Neuron (in vitro differentiated cells): ENCODE measurements at regions not wholly inside any gene's neighbourhood (a gene's known extent, or its start where the extent isn't known, plus 50 kb on each side); places are given as distances from the start of the nearest gene placed in this dataset.

ENCODE experiments used
- H2AFZ ChIP-seq: one replicate; pipeline ENCODE4 v1.6.1; 2013; ENCODE audit warnings: low read depth, mild to moderate bottlenecking, inconsistent platforms, low read length, moderate library complexity
- H3K27me3 ChIP-seq: one replicate; pipeline ENCODE4 v1.6.1; 2013; ENCODE audit warnings: low read length; ENCODE audit not compliant: insufficient read depth
- H3K36me3 ChIP-seq: one replicate; pipeline ENCODE4 v1.6.1; 2013; ENCODE audit warnings: low read length; ENCODE audit not compliant: insufficient read depth
- H3K4me1 ChIP-seq: one replicate; pipeline ENCODE4 v1.6.1; 2013; ENCODE audit warnings: low read length; ENCODE audit not compliant: insufficient read depth
- H3K4me3 ChIP-seq: 2 replicates; pipeline ENCODE4 v1.5.1; 2013; ENCODE audit warnings: mild to moderate bottlenecking, low read length, moderate library complexity
- H3K9me3 ChIP-seq: one replicate; pipeline ENCODE4 v1.6.1; 2013; ENCODE audit warnings: low read length

GRCh38 chr15:37636736-37637135, 297.7 kb upstream of the TMCO5A start:
- no peaks in the 10 kb centered on the region for H3K36me3 ChIP-seq
- H3K4me3 ChIP-seq: no peak overlapping the region
- H3K9me3 ChIP-seq: no peaks in the 10 kb centered on the region
- H3K27me3 ChIP-seq: no peaks in the 10 kb centered on the region
- no peaks in the 10 kb centered on the region for H3K4me1 ChIP-seq
- H2AFZ ChIP-seq: no peak overlapping the region

- Histone ChIP-seq H3K36me3 (no peaks in the 10 kb centered on the region), H3K9me3 (no peaks in the 10 kb centered on the region)
These were observed 296.3 kb upstream of the TMCO5A start for GRCh38 chr15:37638116-37638515.

DNA sequence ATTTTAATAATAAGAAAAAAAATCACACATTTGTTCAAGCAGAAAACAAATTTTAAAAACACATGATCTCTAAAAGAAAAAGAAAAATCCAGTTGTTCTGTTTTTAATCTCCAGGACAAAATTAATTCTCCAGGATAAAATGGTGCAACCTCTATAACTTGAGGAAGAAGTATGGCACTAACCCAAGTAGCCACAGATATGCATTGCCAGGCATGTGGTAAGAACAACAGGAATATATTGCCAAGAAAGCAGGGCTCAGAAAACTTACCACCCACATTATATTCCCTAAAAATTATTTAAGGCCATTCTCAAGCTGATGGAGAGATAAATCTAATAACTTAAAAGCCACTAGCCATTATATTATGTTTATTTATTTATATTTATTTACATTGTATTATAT, 295.7 kb upstream of the TMCO5A start:
- Histone ChIP-seq H2AFZ (no peak overlapping the region), H3K4me1 (no peaks in the 10 kb centered on the region), H3K36me3 (no peaks in the 10 kb centered on the region), H3K9me3 (no peaks in the 10 kb centered on the region), H3K27me3 (no peaks in the 10 kb centered on the region), H3K4me3 (no peak overlapping the region)

More at GRCh38 chr15:37638116-37638515, 296.3 kb upstream of the TMCO5A start:
- Histone ChIP-seq H3K27me3 (no peaks in the 10 kb centered on the region), H3K4me3 (no peak overlapping the region), H3K4me1 (no peaks in the 10 kb centered on the region), H2AFZ (no peak overlapping the region)

DNA sequence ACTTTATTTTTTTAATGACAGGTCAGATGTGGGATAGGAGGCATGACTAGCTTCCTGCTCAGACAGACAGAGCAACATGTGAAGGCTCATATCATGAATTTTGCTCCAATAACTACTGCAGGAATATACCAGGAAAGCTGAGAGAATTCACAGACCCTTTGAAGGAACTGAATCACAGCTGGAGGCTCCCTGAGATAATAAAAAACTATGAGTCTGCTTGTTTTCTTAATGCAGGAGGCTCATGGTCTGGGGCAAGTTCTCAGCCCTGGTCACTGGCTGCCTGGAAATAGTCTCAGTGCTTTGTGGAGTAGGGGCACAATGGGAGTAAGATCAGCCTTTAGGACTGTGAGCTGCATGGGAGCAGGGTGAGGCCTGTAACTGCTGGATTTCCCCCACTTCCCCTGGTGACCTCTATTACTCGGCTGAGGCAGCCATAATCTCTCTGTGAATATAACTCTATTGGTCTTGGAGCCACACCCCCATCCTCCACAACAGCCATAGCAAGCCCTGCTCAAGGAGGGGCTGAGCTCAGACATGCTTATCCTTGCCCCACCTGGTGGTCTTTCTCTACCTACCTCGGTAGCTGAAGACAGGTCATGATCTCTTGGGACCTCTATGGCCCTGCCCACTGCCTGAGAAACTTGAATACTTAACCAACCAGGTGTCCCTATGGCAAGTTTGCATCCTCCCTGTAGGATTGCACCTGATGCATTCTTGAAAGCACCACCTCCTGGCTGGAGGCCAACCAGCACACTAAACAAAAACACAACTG, 281.6 kb upstream of the TMCO5A start:
- no peaks in the 10 kb centered on the region for H3K36me3 ChIP-seq
- H3K9me3 ChIP-seq: no peaks in the 10 kb centered on the region
- H3K27me3 ChIP-seq: no peaks in the 10 kb centered on the region
- H2AFZ ChIP-seq: no peak overlapping the region
- H3K4me3 ChIP-seq: no peak overlapping the region
- H3K4me1 ChIP-seq: no peaks in the 10 kb centered on the region

DNA sequence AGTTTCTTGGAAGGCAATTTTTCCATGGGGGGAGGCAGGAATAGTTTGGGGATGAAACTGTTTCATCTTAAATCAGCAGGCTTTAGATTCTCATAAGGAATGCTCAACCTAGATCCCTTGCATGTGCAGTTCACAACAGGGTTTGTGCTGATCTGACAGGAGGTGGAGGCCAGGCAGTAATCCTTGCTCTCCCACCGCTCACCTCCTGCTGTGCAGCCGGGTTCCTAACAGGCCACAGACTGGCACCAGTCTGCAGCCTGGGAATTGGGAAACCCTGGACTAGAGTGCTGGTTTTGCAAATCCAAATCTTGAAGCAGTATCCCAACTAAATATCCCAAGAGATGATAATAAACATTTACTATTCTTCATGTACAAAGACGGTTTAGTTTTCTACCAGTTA, 256.3 kb upstream of the TMCO5A start:
- Histone ChIP-seq H2AFZ (no peak overlapping the region), H3K27me3 (no peaks in the 10 kb centered on the region), H3K4me3 (no peak overlapping the region), H3K9me3 (no peaks in the 10 kb centered on the region), H3K36me3 (no peaks in the 10 kb centered on the region), H3K4me1 (no peaks in the 10 kb centered on the region)

- Histone ChIP-seq H2AFZ (no peak overlapping the region), H3K27me3 (no peaks in the 10 kb centered on the region), H3K4me1 (no peaks in the 10 kb centered on the region), H3K4me3 (no peak overlapping the region), H3K9me3 (no peaks in the 10 kb centered on the region), H3K36me3 (no peaks in the 10 kb centered on the region)
These were observed 254.8 kb upstream of the TMCO5A start for GRCh38 chr15:37679627-37680026.

- Histone ChIP-seq H3K36me3 (no peaks in the 10 kb centered on the region), H2AFZ (no peak overlapping the region), H3K4me3 (no peak overlapping the region), H3K9me3 (no peaks in the 10 kb centered on the region), H3K4me1 (no peaks in the 10 kb centered on the region), H3K27me3 (no peaks in the 10 kb centered on the region)
These were observed 252.1 kb upstream of the TMCO5A start for GRCh38 chr15:37682304-37682703.

- Histone ChIP-seq H3K27me3 (no peaks in the 10 kb centered on the region), H3K4me3 (no peak overlapping the region), H3K36me3 (no peaks in the 10 kb centered on the region), H2AFZ (no peak overlapping the region), H3K9me3 (no peaks in the 10 kb centered on the region), H3K4me1 (peaks cover 5% of the 10 kb centered on the region)
These were observed 242.5 kb upstream of the TMCO5A start for GRCh38 chr15:37691911-37692310.

- no peak overlapping the region for H2AFZ ChIP-seq
- H3K4me3 ChIP-seq: no peak overlapping the region
- H3K9me3 ChIP-seq: no peaks in the 10 kb centered on the region
- no peaks in the 10 kb centered on the region for H3K27me3 ChIP-seq
- H3K4me1 ChIP-seq: peaks cover 5% of the 10 kb centered on the region
- H3K36me3 ChIP-seq: no peaks in the 10 kb centered on the region
These were observed 240.5 kb upstream of the TMCO5A start for GRCh38 chr15:37693926-37694325.

DNA sequence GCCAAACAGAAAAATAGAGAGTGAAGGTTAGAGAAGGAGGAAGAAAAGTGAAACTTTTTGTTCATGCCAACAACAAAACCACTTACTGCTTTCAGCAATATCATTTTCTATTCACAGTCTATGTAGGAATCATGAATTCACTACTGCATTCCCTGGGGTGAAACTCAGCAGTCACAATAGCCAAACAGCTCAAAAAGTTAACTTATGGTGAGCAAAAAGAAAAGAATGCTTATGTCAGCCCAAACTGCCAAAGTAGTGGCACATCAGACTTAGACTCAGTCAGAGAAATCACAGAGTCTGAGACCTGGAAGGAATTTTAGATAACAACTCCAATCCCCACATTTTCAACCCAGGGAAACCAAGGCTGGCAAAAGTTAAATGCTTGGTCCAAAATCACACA, 238.7 kb upstream of the TMCO5A start:
- Histone ChIP-seq H3K4me3 (no peak overlapping the region), H3K27me3 (no peaks in the 10 kb centered on the region), H3K4me1 (peaks cover 5% of the 10 kb centered on the region), H3K9me3 (no peaks in the 10 kb centered on the region), H3K36me3 (no peaks in the 10 kb centered on the region), H2AFZ (no peak overlapping the region)

DNA sequence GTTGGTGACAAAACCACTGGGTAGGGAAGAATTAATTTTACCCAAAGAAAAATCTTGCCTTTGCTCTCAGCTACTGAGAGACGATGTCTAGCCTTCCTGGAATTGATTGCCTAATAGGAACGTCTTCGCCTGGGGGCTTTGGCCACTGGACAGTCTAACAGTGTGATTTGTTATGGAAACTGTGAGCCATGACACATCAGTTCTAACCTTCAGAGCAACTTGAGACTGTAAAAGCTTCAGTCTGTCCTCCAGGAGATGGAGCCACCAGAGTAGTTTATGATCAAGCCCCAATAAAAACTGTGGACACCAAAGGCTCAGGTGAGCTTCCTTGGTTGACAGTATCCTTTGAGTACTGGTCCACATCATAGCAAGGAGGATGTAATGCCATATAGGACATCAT, 235.8 kb upstream of the TMCO5A start:
- Histone ChIP-seq H3K4me1 (peaks cover 5% of the 10 kb centered on the region), H2AFZ (no peak overlapping the region), H3K36me3 (no peaks in the 10 kb centered on the region), H3K27me3 (no peaks in the 10 kb centered on the region), H3K9me3 (no peaks in the 10 kb centered on the region), H3K4me3 (no peak overlapping the region)

DNA sequence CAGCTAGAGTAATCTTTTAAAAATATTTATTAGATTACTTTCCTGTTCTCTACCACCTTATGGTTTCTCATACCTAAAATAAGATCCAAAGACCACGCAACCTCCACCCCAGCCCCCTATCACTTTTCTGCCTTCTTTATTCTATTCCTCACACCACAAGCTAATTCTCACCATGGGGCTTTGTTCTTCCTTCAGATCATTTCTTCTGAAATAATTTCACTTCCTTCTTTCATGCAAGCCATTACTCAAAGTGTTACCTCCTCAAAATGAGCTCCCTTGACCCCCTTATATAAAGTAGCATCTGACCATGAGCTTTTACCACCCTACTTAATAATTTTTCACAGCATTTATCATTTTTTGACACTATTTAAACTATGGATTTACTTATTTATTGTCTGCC, 233.2 kb upstream of the TMCO5A start:
- Histone ChIP-seq H3K27me3 (no peaks in the 10 kb centered on the region), H2AFZ (no peak overlapping the region), H3K4me3 (no peak overlapping the region), H3K9me3 (no peaks in the 10 kb centered on the region), H3K36me3 (no peaks in the 10 kb centered on the region), H3K4me1 (no peaks in the 10 kb centered on the region)

- Histone ChIP-seq H3K4me1 (no peaks in the 10 kb centered on the region), H3K36me3 (no peaks in the 10 kb centered on the region), H3K9me3 (no peaks in the 10 kb centered on the region), H3K4me3 (no peak overlapping the region), H3K27me3 (no peaks in the 10 kb centered on the region), H2AFZ (no peak overlapping the region)
These were observed 224.8 kb upstream of the TMCO5A start for GRCh38 chr15:37709669-37710068.

DNA sequence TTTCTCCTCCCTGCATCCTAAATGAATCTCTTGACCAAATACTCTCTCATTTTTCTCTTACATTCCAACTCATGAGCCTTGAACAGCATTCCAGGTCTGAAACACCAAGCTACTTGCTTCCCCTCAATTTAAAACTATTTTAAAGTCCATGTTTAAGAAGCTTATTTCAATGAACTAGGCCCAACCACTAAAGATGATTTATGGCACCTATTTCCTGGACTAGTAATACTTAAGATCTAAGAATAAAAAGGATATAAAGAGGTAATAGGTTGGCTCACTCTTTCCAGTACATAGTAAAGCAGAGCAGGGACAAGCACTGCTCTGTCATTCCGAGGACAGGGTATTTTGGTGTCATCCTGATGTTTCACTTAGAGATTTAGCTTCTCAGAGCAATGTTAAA, 219.3 kb upstream of the TMCO5A start:
- no peaks in the 10 kb centered on the region for H3K27me3 ChIP-seq
- H3K4me3 ChIP-seq: no peak overlapping the region
- no peaks in the 10 kb centered on the region for H3K4me1 ChIP-seq
- H3K9me3 ChIP-seq: no peaks in the 10 kb centered on the region
- no peaks in the 10 kb centered on the region for H3K36me3 ChIP-seq
- H2AFZ ChIP-seq: no peak overlapping the region
